ENCODE measurements at regions not wholly inside any gene's neighbourhood (a gene's known extent, or its start where the extent isn't known, plus 50 kb on each side); places are given as distances from the start of the nearest gene placed in this dataset.

DNA sequence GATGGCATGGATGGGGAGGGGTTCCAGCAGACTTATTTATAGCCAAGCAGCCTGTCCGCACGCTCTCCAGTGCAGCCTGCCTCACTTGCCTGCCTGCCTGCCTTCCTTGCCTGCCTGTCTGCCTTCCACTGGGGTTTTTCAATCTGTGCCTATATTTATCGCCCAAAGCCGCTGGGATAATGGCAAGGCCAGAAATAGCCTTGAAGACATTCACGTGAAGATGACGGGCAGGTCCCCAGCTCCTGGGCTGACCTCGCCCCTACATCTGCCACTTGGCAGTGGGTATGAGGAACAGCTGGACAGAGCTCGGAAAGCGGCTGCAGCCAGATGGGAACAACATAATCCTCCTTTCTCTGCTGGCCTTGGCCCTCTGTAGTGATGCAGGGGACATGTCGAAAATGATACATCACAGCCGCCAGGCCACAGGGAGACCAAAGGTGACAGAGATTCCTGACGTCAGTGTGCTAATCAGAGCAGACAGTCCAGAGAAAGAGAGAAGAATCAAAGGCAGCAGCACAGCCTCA is 53.3 kb downstream of the PITPNM2 start:
- TF ChIP-seq CTCF (IDR thresholded peaks at IDR 0.05) (no peak), POLR2A (IDR thresholded peaks at IDR 0.05) (no peak)
